ENCODE measurements at regions not wholly inside any gene's neighbourhood (a gene's known extent, or its start where the extent isn't known, plus 50 kb on each side); places are given as distances from the start of the nearest gene placed in this dataset.

GRCh38 chr14:97353102-97353501, 555.9 kb downstream of the VRK1 start:
- intact Hi-C loops (cut with DNase I; ENCODE audit: low total_unique reads) = no loop called here
- no peaks in the 10 kb centered on the region for H3K36me3 ChIP-seq
- TF ChIP-seq POLR2A (IDR thresholded peaks at IDR 0.05) (no peak), POLR2AphosphoS5 (IDR thresholded peaks at IDR 0.05) (no peak), CTCF (IDR thresholded peaks at IDR 0.05) (no peak)
- DNase-seq (ENCODE audit: low spot score in 2 of 2) = no peak
- no peak overlapping the region for H3K27ac ChIP-seq
- no peaks in the 10 kb centered on the region for H3K9me3 ChIP-seq
- H3K4me3 ChIP-seq = no peak overlapping the region
- H3K4me1 ChIP-seq = no peaks in the 10 kb centered on the region
- H3K27me3 ChIP-seq = peaks cover 0 to 3% of the 10 kb centered on the region in 2 donors

- TF ChIP-seq POLR2A (IDR thresholded peaks at IDR 0.05) (no peak), POLR2AphosphoS5 (IDR thresholded peaks at IDR 0.05) (no peak), CTCF (IDR thresholded peaks at IDR 0.05) (no peak)
- intact Hi-C loops (cut with DNase I; ENCODE audit: low total_unique reads) = no loop called here
- no peaks in the 10 kb centered on the region for H3K36me3 ChIP-seq
Observed at GRCh38 chr14:97354119-97354722, 557.0 kb downstream of the VRK1 start.

GRCh38 chr14:97359341-97359740, 562.2 kb downstream of the VRK1 start:
- no peaks in the 10 kb centered on the region for H3K4me1 ChIP-seq
- peaks cover 0 to 3% of the 10 kb centered on the region in 2 donors for H3K27me3 ChIP-seq
- TF ChIP-seq POLR2A (IDR thresholded peaks at IDR 0.05) (no peak), POLR2AphosphoS5 (IDR thresholded peaks at IDR 0.05) (no peak), CTCF (IDR thresholded peaks at IDR 0.05) (no peak)
- H3K4me3 ChIP-seq = no peak overlapping the region
- H3K27ac ChIP-seq = no peak overlapping the region
- DNase-seq (ENCODE audit: low spot score in 2 of 2) = no peak
- H3K9me3 ChIP-seq = no peaks in the 10 kb centered on the region
- intact Hi-C loops (cut with DNase I; ENCODE audit: low total_unique reads) = no loop called here
- no peaks in the 10 kb centered on the region for H3K36me3 ChIP-seq

More at GRCh38 chr14:97354119-97354722, 557.0 kb downstream of the VRK1 start:
- H3K4me1 ChIP-seq = no peaks in the 10 kb centered on the region
- no peaks in the 10 kb centered on the region for H3K9me3 ChIP-seq
- no peak overlapping the region for H3K27ac ChIP-seq
- H3K27me3 ChIP-seq = peaks cover 0 to 3% of the 10 kb centered on the region in 2 donors
- DNase-seq (ENCODE audit: low spot score in 2 of 2) = no peak
- no peak overlapping the region for H3K4me3 ChIP-seq

GRCh38 chr14:97361181-97361580, 564.0 kb downstream of the VRK1 start:
- TF ChIP-seq POLR2AphosphoS5 (IDR thresholded peaks at IDR 0.05) (no peak), POLR2A (IDR thresholded peaks at IDR 0.05) (no peak), CTCF (IDR thresholded peaks at IDR 0.05) (no peak)

GRCh38 chr14:97361958-97362357, 564.8 kb downstream of the VRK1 start:
- Histone ChIP-seq H3K27me3 (peaks cover 0 to under 1% of the 10 kb centered on the region in 2 donors), H3K4me3 (no peak overlapping the region), H3K4me1 (no peaks in the 10 kb centered on the region), H3K36me3 (no peaks in the 10 kb centered on the region), H3K9me3 (no peaks in the 10 kb centered on the region), H3K27ac (no peak overlapping the region)
- intact Hi-C loops (cut with DNase I; ENCODE audit: low total_unique reads) = no loop called here
- TF ChIP-seq CTCF (IDR thresholded peaks at IDR 0.05) = no peak
- no peak for TF ChIP-seq POLR2A (IDR thresholded peaks at IDR 0.05)
- TF ChIP-seq POLR2AphosphoS5 (IDR thresholded peaks at IDR 0.05) = no peak
- DNase-seq (ENCODE audit: low spot score in 2 of 2) = no peak

More at GRCh38 chr14:97361181-97361580, 564.0 kb downstream of the VRK1 start:
- no peaks in the 10 kb centered on the region for H3K36me3 ChIP-seq
- peaks cover 0 to 1% of the 10 kb centered on the region in 2 donors for H3K27me3 ChIP-seq
- H3K4me3 ChIP-seq = no peak overlapping the region
- no peak overlapping the region for H3K27ac ChIP-seq
- H3K4me1 ChIP-seq = no peaks in the 10 kb centered on the region
- H3K9me3 ChIP-seq = no peaks in the 10 kb centered on the region
- intact Hi-C loops (cut with DNase I; ENCODE audit: low total_unique reads) = no loop called here
- DNase-seq (ENCODE audit: low spot score in 2 of 2) = no peak

Measured in breast epithelium (tissue), 4 donors.